Erythroblast (primary cell): ENCODE measurements at regions not wholly inside any gene's neighbourhood (a gene's known extent, or its start where the extent isn't known, plus 50 kb on each side); places are given as distances from the start of the nearest gene placed in this dataset.

ENCODE experiments used
- GATA1 ChIP-seq: IDR thresholded peaks from 2 replicates; pipeline ENCODE4 v1.6.1; 2011; ENCODE audit warnings: low read depth, mild to moderate bottlenecking, control low read depth, low read length, moderate library complexity
- POLR2A ChIP-seq: IDR thresholded peaks from 2 replicates; pipeline ENCODE4 v1.6.1; 2011; ENCODE audit warnings: mild to moderate bottlenecking, low read length

DNA sequence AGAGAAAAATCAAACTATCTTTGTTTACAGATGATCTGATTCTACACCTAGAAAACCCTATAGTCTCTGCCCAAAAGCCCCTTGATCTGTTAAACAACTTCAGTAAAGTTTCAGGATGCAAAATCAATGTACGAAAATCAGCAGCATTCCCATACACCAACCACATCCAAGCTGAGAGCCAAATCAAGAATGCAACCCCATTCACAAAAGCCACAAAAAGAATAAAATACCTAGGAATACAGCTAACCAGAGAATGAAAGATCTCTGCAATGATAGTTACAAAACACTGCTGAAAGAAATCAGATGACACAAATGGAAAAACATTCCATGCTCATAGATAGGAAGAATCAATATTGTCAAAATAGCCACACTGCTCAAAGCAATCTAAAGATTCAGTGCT lies 265.7 kb downstream of the AEBP2 start:
- TF ChIP-seq POLR2A: no peak
- TF ChIP-seq GATA1: no peak
